HL-60/S4 treated with retinoic acid at 250 ng/mL for 4 days and 3 days (cell line): ENCODE measurements at regions not wholly inside any gene's neighbourhood (a gene's known extent, or its start where the extent isn't known, plus 50 kb on each side); places are given as distances from the start of the nearest gene placed in this dataset.

Experiments
- in situ Hi-C: fragments of 300-500 bp; cut with MboI; formaldehyde crosslinking; loops from 2 replicates; pipeline ENCODE4 v1.7.0; 2022; ENCODE audit warnings: low sequenced_read_pairs

DNA sequence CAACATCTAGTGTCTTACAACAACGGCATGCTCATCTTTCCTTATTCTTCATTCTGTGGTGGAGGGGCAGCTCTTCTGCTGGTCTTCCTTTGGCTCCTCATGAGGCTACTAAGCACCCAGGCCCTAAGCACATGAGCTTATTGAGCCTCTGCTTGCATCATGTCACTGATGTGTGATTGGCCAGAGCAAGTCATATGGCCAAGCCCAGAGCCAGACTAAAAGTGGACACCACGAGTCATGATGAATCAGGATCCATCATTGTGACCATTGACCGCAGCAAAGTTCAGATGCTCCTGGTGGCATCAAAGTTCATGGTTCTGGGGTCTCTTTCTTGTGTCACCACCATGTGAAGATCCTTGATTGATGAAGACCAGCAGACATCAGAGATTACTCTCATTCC is 192.0 kb upstream of the FOXA2 start:
- in situ Hi-C loops, result no loop called here

DNA sequence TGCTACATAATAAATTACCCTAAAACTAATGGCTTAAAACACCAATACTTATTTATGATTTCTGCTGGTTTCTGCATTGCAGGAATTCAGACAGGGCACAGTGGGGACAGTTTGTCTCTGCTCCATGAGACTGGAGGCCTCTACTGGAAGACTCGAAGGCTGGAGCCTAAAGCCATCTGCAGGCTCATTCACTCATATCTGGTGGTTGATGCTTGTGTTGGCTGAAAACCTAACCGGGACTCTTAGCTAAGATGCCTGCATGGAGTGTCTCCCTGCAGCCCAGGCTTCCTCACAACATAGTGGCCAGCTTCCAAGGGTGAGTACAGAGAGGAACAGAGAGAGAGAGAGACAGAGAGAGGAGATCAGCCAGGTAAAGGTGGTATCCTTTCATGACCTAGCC is 195.5 kb upstream of the FOXA2 start:
- in situ Hi-C loops, result no loop called here

DNA sequence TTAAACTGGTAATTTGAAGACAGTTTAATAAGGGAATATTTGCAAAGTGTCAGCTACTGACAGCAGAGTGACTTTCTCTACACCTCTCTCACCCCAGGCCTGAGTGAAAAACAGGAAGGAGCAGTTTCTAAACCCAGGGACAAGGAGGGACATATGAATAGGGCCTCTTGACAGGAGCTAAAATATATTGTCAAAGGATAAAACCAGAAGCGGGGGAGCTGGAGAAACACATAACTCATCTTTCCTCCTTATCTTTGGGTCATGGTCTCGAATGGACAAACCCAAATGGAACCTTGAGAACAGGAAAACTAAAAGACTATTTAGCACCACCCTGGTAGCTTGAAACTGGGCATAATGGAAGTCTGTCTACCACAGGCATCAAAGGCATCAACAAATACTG is 197.5 kb upstream of the FOXA2 start:
- in situ Hi-C loops, result no loop called here

DNA sequence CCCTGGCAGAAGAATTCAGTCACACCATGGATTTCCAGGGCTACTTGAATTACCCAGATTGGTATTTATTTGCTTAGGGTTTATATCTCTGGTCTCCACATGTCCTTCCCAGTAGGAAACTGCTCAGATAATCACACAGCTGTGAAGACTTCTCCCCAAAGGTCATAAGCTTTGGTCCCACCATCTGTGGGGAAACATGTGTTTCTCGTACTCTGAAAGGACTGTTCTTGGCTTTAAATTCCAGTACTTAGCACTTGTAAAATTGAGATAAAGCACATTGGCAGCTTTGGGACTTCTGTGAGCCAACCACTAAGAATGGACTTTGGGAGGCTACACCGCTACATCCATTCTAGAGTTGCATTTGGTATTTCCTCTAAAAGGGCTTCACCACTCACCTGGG is 205.3 kb upstream of the FOXA2 start:
- in situ Hi-C loops, result no loop called here

DNA sequence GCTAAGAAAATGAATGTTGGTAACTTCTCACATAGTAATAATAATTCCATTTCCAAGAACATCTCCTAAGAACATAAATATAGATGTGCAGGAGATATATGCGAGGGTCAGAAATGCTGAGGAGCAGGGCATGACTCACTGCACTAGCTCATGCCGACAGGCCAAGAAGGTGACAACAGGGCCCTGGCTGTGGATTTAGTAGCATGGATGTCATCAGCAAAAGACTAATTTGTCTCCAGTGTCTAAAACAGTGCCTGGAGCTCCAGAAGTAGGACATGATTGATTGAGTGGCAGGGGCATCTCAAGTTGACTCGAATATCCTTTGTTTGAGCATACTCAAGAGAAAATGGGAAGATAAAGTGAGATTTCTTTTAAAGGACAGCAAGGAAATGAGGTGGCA is 207.0 kb upstream of the FOXA2 start:
- in situ Hi-C loops, result no loop called here

GRCh38 chr20:22791877-22792525 is 207.6 kb upstream of the FOXA2 start:
- in situ Hi-C loops, result no loop called here

- in situ Hi-C loops, result no loop called here
These were observed 209.8 kb upstream of the FOXA2 start for GRCh38 chr20:22794200-22794599.

DNA sequence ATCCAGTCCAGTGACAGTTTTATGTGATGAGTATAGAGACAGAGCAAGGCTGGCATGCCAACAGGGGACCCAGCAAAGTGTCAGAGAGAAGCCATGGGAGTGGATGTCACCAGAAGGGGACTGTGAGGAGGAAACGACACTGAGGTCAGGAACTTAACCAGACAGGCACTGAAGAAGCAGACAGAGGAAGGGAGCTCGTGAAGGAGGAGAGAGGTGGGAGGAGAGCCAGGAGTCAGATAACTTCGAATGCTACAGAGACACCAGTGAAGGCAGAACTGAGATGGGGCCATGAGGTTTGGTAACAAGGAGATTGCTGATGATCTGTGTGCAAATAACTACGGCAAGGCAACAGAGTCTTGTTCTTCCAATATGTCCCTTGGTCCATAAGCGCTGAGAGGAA is 211.1 kb upstream of the FOXA2 start:
- in situ Hi-C loops, result no loop called here

GRCh38 chr20:22795871-22796270 is 211.5 kb upstream of the FOXA2 start:
- in situ Hi-C loops, result no loop called here

DNA sequence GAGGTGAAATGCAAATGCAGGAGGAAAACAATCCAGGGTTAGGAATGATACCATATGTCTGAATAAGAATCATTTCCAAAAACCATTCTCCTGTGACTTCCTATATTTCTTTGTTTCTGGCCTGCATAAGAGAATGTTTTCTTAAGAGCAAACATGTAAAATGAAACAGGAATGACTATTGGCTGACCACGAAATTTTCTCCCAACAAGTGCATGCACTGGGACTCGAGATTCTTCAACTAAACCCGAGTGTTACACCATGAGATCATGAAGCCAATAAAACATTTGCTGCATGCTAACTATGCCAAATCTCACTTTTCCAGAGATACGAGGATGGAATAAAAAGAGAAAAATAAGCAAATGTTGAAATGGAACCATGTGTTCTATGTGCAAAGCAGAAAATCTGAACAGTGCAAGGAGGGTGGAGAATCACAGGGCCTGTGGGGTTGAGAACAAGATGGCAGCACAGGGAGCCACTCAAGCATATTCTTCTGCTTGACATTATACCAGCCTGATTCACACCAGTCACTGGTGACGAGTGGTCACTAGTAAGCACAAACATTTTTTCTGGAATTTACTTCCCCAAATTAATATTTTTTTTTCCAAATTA is 212.2 kb upstream of the FOXA2 start:
- in situ Hi-C loops, result no loop called here

GRCh38 chr20:22797103-22797502 is 212.7 kb upstream of the FOXA2 start:
- in situ Hi-C loops, result no loop called here

- in situ Hi-C loops, result no loop called here
These were observed 215.3 kb upstream of the FOXA2 start for GRCh38 chr20:22799687-22800086.

GRCh38 chr20:22800129-22800528 is 215.8 kb upstream of the FOXA2 start:
- in situ Hi-C loops, result no loop called here

DNA sequence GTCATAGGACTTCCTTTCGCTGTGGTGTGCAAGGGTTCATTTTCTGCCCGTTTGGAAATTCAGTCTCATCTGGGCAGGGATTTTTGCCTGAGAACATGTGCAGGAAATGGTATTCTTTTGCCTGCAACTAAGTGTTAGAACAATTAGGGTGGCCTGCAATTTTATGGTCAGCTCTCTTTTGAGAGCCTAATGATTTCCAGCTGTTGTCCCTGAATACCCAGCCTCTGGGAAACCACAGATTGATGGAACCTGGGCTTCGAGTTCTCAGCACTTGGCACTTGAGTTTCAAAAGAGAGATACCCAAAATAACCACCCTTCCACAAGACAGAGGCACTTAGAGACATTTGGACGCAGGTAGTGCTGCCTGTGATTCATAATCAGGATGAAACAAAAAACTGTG is 217.2 kb upstream of the FOXA2 start:
- in situ Hi-C loops, result no loop called here

GRCh38 chr20:22802296-22802695 is 217.9 kb upstream of the FOXA2 start:
- in situ Hi-C loops, result no loop called here

GRCh38 chr20:22805219-22805618 is 220.8 kb upstream of the FOXA2 start:
- in situ Hi-C loops, result no loop called here

DNA sequence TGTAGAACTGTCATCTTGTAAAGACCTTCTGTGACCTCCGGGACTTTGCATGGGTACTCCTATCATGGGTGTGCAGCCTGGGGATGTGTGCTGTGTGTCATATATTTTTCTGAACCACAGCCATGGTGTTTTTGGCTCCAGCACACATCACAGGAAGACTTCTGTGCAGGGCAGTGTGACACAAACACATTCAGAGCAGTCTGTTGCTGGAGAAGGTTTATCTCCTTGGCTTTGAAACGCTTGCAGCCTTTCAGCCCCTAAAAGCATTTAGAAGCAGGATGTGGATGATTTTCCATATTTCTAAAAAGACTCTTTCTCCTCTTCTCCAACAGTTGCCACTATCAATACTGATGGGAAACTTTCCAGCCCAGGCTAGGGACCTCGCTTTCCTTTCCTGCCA is 221.6 kb upstream of the FOXA2 start:
- in situ Hi-C loops, result no loop called here

- in situ Hi-C loops, result no loop called here
These were observed 222.7 kb upstream of the FOXA2 start for GRCh38 chr20:22807045-22807444.

DNA sequence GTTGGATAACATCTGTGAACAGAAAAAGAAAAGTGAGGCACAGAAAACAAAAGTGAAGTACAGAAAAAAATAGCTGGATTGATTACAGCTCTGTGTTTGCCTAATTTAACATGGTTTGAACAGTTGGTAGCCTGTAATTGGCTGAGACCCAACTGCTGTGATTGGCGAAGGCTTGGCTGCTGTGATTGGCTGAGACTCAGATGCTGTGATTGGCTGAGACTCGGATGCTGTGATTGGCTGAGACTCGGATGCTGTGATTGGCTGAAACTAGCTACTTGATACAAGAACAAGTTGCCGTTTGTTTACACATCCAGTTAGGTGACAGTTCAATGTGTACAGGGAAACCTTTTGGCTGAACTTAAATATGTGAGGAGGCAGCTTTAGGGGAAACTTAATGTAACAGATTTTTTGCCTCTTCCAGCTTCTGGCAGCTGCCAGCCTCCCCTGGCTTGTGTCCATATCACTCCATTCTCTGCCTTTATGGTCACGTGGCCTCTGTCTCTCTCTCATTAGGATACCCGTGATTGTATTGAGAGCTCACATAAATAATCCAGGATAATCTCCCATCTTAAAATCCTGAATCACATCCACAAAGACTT is 223.4 kb upstream of the FOXA2 start:
- in situ Hi-C loops, result no loop called here

- in situ Hi-C loops, result no loop called here
These were observed 224.3 kb upstream of the FOXA2 start for GRCh38 chr20:22808628-22809027.

- in situ Hi-C loops, result no loop called here
These were observed 225.1 kb upstream of the SSTR4 start for GRCh38 chr20:22810030-22810429.
